ENCODE measurements at regions not wholly inside any gene's neighbourhood (a gene's known extent, or its start where the extent isn't known, plus 50 kb on each side); places are given as distances from the start of the nearest gene placed in this dataset.

DNA sequence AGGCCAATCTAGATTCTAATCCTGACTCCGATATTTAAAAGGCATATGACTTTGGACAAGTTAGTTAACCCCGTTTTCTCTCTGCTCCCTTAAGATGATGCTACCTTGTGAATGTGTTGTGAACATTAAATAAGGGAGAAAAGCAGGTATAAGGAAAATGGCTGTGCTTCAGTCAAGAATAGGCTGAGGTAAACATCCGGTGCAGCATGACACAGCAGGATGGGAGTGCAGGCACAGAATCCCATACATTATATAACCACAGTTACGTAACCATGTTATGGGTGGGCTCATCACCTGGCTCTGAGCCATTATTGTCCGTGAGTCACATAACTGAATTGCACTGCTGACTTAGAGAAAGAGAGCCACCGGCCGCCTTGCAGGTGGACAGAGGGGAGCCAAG lies 382.2 kb upstream of the ANO5 start:
- H3K9me3 Mint-ChIP-seq (ENCODE audit: unreplicated experiment) = no peaks in the 10 kb centered on the region
- H3K27me3 ChIP-seq (replicated peaks; ENCODE audit: control insufficient read depth, insufficient read depth, low read length) = no peaks in the 10 kb centered on the region
- POLR2A ChIA-PET = no interaction called here
- H3K27me3 Mint-ChIP-seq (ENCODE audit: insufficient read depth, unreplicated experiment) = no peaks in the 10 kb centered on the region
- H3K4me3 ChIP-seq (ENCODE audit: low read depth, low read length) = no peak overlapping the region
- H3K36me3 ChIP-seq (ENCODE audit: control insufficient read depth, insufficient read depth, low read length) = no peaks in the 10 kb centered on the region
- no peak overlapping the region for H3K4me3 Mint-ChIP-seq (ENCODE audit: unreplicated experiment)
- no peaks in the 10 kb centered on the region for H3K9me3 ChIP-seq
- no peaks in the 10 kb centered on the region for H3K4me1 ChIP-seq
- no peak overlapping the region for H3K27ac Mint-ChIP-seq (ENCODE audit: unreplicated experiment)
- no TSS peak for BruUV-seq (replicated peaks)
- TF ChIP-seq, protein P1, sequence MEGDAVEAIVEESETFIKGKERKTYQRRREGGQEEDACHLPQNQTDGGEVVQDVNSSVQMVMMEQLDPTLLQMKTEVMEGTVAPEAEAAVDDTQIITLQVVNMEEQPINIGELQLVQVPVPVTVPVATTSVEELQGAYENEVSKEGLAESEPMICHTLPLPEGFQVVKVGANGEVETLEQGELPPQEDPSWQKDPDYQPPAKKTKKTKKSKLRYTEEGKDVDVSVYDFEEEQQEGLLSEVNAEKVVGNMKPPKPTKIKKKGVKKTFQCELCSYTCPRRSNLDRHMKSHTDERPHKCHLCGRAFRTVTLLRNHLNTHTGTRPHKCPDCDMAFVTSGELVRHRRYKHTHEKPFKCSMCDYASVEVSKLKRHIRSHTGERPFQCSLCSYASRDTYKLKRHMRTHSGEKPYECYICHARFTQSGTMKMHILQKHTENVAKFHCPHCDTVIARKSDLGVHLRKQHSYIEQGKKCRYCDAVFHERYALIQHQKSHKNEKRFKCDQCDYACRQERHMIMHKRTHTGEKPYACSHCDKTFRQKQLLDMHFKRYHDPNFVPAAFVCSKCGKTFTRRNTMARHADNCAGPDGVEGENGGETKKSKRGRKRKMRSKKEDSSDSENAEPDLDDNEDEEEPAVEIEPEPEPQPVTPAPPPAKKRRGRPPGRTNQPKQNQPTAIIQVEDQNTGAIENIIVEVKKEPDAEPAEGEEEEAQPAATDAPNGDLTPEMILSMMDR (IDR thresholded peaks at IDR 0.05; ENCODE audit: insufficient read depth in 1 of 2, low read depth in 1 of 2, low read length in 1 of 2, severe bottlenecking in 1 of 2, unreplicated experiment in 1 of 2) = no peak
- DNase-seq = no peak
- H3K36me3 Mint-ChIP-seq (ENCODE audit: insufficient read depth, unreplicated experiment) = no peaks in the 10 kb centered on the region
- intact Hi-C loops (cut with micrococcal nuclease; ENCODE audit: unreplicated experiment) = no loop called here
- H3K4me1 Mint-ChIP-seq (ENCODE audit: low read depth, unreplicated experiment) = no peaks in the 10 kb centered on the region
- CTCF ChIA-PET = no interaction called here

DNA sequence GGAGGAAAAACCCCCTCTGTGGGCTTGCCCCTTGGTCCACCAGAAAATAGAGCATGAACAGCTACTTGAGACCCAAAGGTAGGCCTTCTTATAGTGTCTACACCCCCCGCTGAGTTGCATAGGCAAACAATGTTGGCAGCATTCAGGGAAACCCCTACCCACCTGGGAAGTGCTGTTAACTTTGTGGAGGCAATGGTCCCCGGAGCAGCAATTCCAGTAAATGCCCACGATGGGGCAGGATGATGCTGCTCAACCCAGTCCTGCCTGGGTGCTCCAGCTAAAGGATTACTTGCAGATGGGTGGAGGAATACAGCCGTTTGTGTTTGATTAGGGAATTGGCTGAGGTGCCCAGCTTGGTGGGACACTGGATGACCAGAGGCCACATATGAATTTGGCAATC lies 381.3 kb upstream of the ANO5 start:
- H3K9me3 Mint-ChIP-seq (ENCODE audit: unreplicated experiment) = no peaks in the 10 kb centered on the region
- TF ChIP-seq, protein P1 (IDR thresholded peaks at IDR 0.05; ENCODE audit: insufficient read depth in 1 of 2, low read depth in 1 of 2, low read length in 1 of 2, severe bottlenecking in 1 of 2, unreplicated experiment in 1 of 2) = no peak
- H3K27ac Mint-ChIP-seq (ENCODE audit: unreplicated experiment) = no peak overlapping the region
- H3K4me3 Mint-ChIP-seq (ENCODE audit: unreplicated experiment) = no peak overlapping the region
- H3K4me1 ChIP-seq = no peaks in the 10 kb centered on the region
- ChIA-PET POLR2A (no interaction called here), CTCF (no interaction called here)
- no peaks in the 10 kb centered on the region for H3K27me3 Mint-ChIP-seq (ENCODE audit: insufficient read depth, unreplicated experiment)
- no peaks in the 10 kb centered on the region for H3K4me1 Mint-ChIP-seq (ENCODE audit: low read depth, unreplicated experiment)
- no peaks in the 10 kb centered on the region for H3K27me3 ChIP-seq (replicated peaks; ENCODE audit: control insufficient read depth, insufficient read depth, low read length)
- DNase-seq = no peak
- H3K9me3 ChIP-seq = no peaks in the 10 kb centered on the region
- H3K36me3 Mint-ChIP-seq (ENCODE audit: insufficient read depth, unreplicated experiment) = no peaks in the 10 kb centered on the region
- H3K36me3 ChIP-seq (ENCODE audit: control insufficient read depth, insufficient read depth, low read length) = no peaks in the 10 kb centered on the region
- intact Hi-C loops (cut with micrococcal nuclease; ENCODE audit: unreplicated experiment) = no loop called here
- no TSS peak for BruUV-seq (replicated peaks)
- no peak overlapping the region for H3K4me3 ChIP-seq (ENCODE audit: low read depth, low read length)

DNA sequence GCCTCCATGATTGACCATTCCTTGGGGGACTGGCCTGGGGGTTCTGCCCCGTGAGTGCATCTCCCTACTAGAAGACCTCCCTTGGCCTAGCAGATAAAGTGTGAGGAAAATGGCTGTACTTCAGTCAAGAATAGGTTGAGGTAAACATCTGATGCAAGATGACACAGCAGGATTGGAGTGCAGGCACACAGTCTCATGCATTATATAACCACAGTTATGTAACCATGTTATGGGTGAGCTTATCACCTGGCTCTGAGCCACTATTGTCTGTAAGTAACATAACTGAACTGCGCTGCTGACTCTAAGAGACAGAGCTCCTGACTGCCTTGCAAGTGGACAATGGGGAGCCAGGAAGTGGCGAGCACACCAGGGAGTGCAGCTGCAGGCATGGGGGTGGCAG lies 378.7 kb upstream of the ANO5 start:
- no peaks in the 10 kb centered on the region for H3K9me3 Mint-ChIP-seq (ENCODE audit: unreplicated experiment)
- no peak overlapping the region for H3K27ac Mint-ChIP-seq (ENCODE audit: unreplicated experiment)
- Histone ChIP-seq H3K4me1 (no peaks in the 10 kb centered on the region), H3K27me3 (replicated peaks; ENCODE audit: control insufficient read depth, insufficient read depth, low read length) (no peaks in the 10 kb centered on the region), H3K9me3 (no peaks in the 10 kb centered on the region), H3K4me3 (ENCODE audit: low read depth, low read length) (no peak overlapping the region), H3K36me3 (ENCODE audit: control insufficient read depth, insufficient read depth, low read length) (no peaks in the 10 kb centered on the region)
- TF ChIP-seq, protein P1 (IDR thresholded peaks at IDR 0.05; ENCODE audit: insufficient read depth in 1 of 2, low read depth in 1 of 2, low read length in 1 of 2, severe bottlenecking in 1 of 2, unreplicated experiment in 1 of 2) = no peak
- intact Hi-C loops (cut with micrococcal nuclease; ENCODE audit: unreplicated experiment) = no loop called here
- ChIA-PET POLR2A (no interaction called here), CTCF (no interaction called here)
- H3K4me1 Mint-ChIP-seq (ENCODE audit: low read depth, unreplicated experiment) = no peaks in the 10 kb centered on the region
- BruUV-seq (replicated peaks) = no TSS peak
- DNase-seq = no peak
- no peaks in the 10 kb centered on the region for H3K36me3 Mint-ChIP-seq (ENCODE audit: insufficient read depth, unreplicated experiment)
- H3K27me3 Mint-ChIP-seq (ENCODE audit: insufficient read depth, unreplicated experiment) = no peaks in the 10 kb centered on the region
- H3K4me3 Mint-ChIP-seq (ENCODE audit: unreplicated experiment) = no peak overlapping the region

Measured in Caco-2 (cell line).